ENCODE measurements at regions not wholly inside any gene's neighbourhood (a gene's known extent, or its start where the extent isn't known, plus 50 kb on each side); places are given as distances from the start of the nearest gene placed in this dataset.

DNA sequence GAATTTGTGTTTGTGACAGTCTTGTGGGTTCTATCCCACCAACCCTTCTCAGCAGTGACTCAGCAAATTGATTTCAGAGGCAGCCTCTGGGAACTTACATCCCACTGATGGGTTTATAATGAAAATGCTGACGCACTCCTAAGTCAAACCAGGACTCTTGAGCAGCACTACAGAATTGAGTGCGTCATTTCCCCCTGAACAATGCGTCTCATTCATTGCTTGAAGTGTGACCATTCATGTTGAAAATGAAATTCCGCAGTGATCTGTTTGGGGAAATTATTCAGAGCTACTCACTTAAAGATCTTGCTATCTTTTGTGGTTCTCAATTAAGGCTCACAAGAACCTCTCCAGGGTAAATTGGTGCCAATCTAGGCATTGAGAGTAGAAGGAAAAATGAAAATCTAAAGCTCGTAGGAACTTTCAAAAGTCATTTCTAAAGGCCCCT is 417.7 kb upstream of the SLC14A2 start:
- TF ChIP-seq, protein P1, sequence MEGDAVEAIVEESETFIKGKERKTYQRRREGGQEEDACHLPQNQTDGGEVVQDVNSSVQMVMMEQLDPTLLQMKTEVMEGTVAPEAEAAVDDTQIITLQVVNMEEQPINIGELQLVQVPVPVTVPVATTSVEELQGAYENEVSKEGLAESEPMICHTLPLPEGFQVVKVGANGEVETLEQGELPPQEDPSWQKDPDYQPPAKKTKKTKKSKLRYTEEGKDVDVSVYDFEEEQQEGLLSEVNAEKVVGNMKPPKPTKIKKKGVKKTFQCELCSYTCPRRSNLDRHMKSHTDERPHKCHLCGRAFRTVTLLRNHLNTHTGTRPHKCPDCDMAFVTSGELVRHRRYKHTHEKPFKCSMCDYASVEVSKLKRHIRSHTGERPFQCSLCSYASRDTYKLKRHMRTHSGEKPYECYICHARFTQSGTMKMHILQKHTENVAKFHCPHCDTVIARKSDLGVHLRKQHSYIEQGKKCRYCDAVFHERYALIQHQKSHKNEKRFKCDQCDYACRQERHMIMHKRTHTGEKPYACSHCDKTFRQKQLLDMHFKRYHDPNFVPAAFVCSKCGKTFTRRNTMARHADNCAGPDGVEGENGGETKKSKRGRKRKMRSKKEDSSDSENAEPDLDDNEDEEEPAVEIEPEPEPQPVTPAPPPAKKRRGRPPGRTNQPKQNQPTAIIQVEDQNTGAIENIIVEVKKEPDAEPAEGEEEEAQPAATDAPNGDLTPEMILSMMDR (IDR thresholded peaks at IDR 0.05) = no peak
- intact Hi-C loops (cut with DNase I) = no loop called here
- no peaks in the 10 kb centered on the region for H3K9me3 ChIP-seq
- DNase-seq = no peak
- no peak overlapping the region for H3K27ac ChIP-seq
- H3K36me3 ChIP-seq = no peaks in the 10 kb centered on the region
- H3K27me3 ChIP-seq = no peaks in the 10 kb centered on the region
- no peak overlapping the region for H3K4me3 ChIP-seq
- no peak overlapping the region for H3K9ac ChIP-seq (ENCODE audit: low read depth in 2 of 2, low read length in 2 of 2)
- no peaks in the 10 kb centered on the region for H3K4me1 ChIP-seq

GRCh38 chr18:45198526-45198925 is 416.8 kb upstream of the SLC14A2 start:
- intact Hi-C loops (cut with DNase I) = no loop called here
- DNase-seq = no peak
- TF ChIP-seq, protein P1 (IDR thresholded peaks at IDR 0.05) = no peak
- Histone ChIP-seq H3K36me3 (no peaks in the 10 kb centered on the region), H3K4me1 (no peaks in the 10 kb centered on the region), H3K27ac (no peak overlapping the region), H3K9ac (ENCODE audit: low read depth in 2 of 2, low read length in 2 of 2) (no peak overlapping the region), H3K27me3 (no peaks in the 10 kb centered on the region), H3K9me3 (no peaks in the 10 kb centered on the region), H3K4me3 (no peak overlapping the region)

- H3K27me3 ChIP-seq = no peaks in the 10 kb centered on the region
- H3K4me3 ChIP-seq = no peak overlapping the region
- H3K36me3 ChIP-seq = no peaks in the 10 kb centered on the region
- no peak for DNase-seq
- intact Hi-C loops (cut with DNase I) = no loop called here
- H3K27ac ChIP-seq = no peak overlapping the region
- no peaks in the 10 kb centered on the region for H3K4me1 ChIP-seq
- no peak overlapping the region for H3K9ac ChIP-seq (ENCODE audit: low read depth in 2 of 2, low read length in 2 of 2)
- TF ChIP-seq, protein P1 (IDR thresholded peaks at IDR 0.05) = no peak
- H3K9me3 ChIP-seq = no peaks in the 10 kb centered on the region
These were observed 414.2 kb upstream of the SLC14A2 start for GRCh38 chr18:45201029-45201428.

- Histone ChIP-seq H3K27ac (no peak overlapping the region), H3K27me3 (no peaks in the 10 kb centered on the region), H3K9ac (ENCODE audit: low read depth in 2 of 2, low read length in 2 of 2) (no peak overlapping the region), H3K9me3 (no peaks in the 10 kb centered on the region), H3K36me3 (no peaks in the 10 kb centered on the region), H3K4me1 (no peaks in the 10 kb centered on the region), H3K4me3 (no peak overlapping the region)
- intact Hi-C loops (cut with DNase I) = no loop called here
- TF ChIP-seq, protein P1 (IDR thresholded peaks at IDR 0.05) = no peak
- no peak for DNase-seq
These were observed 413.8 kb upstream of the SLC14A2 start for GRCh38 chr18:45201489-45201888.

GRCh38 chr18:45202061-45202460 is 413.2 kb upstream of the SLC14A2 start:
- no peaks in the 10 kb centered on the region for H3K27me3 ChIP-seq
- H3K27ac ChIP-seq = no peak overlapping the region
- H3K4me1 ChIP-seq = no peaks in the 10 kb centered on the region
- no peak for DNase-seq
- no peaks in the 10 kb centered on the region for H3K9me3 ChIP-seq
- H3K36me3 ChIP-seq = no peaks in the 10 kb centered on the region
- H3K4me3 ChIP-seq = no peak overlapping the region
- TF ChIP-seq, protein P1 (IDR thresholded peaks at IDR 0.05) = no peak
- no peak overlapping the region for H3K9ac ChIP-seq (ENCODE audit: low read depth in 2 of 2, low read length in 2 of 2)
- intact Hi-C loops (cut with DNase I) = no loop called here

DNA sequence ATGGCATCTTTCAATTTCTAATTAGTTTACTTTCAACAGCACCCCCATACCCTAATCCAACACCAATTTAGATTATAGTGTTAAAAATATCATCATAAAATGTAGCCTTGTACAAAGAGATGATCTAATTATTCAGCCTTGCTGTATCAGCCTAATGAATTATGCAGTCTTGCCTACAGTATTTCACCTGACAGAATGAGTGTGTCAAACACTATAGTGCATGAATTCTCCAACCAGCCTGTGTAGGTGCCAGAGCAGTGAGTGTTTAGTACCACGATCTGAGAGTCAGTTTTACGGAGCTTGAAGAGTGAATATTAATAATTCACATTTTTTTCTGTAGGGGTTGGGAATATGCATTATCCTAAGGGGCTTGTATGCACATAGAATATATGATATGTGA is 411.6 kb upstream of the SLC14A2 start:
- H3K4me1 ChIP-seq = no peaks in the 10 kb centered on the region
- DNase-seq = no peak
- no peak overlapping the region for H3K9ac ChIP-seq (ENCODE audit: low read depth in 2 of 2, low read length in 2 of 2)
- no peaks in the 10 kb centered on the region for H3K36me3 ChIP-seq
- H3K27ac ChIP-seq = no peak overlapping the region
- H3K4me3 ChIP-seq = no peak overlapping the region
- intact Hi-C loops (cut with DNase I) = no loop called here
- TF ChIP-seq, protein P1 (IDR thresholded peaks at IDR 0.05) = no peak
- H3K27me3 ChIP-seq = no peaks in the 10 kb centered on the region
- H3K9me3 ChIP-seq = no peaks in the 10 kb centered on the region
